Esophagus squamous epithelium (tissue), 4 donors: ENCODE measurements at regions not wholly inside any gene's neighbourhood (a gene's known extent, or its start where the extent isn't known, plus 50 kb on each side); places are given as distances from the start of the nearest gene placed in this dataset.

ENCODE experiments used
- CTCF ChIP-seq, 6 experiments: fragments of 450-650 bp in 4 of 6; fragments of 200-600 bp in 2 of 6; sonication (generic) in 2 of 6; IDR thresholded peaks; one replicate each; pipeline ENCODE4 v1.5.1; 2016 to 2019; ENCODE audit warnings: antibody characterized with exemption in 6 of 6, mild to moderate bottlenecking in 4 of 6, moderate library complexity in 4 of 6
- POLR2A ChIP-seq, 4 donors: fragments of 450-650 bp; IDR thresholded peaks; one replicate each; pipeline ENCODE4 v1.6.1; 2017; ENCODE audit warnings: antibody characterized with exemption in 4 of 4, mild to moderate bottlenecking in 4 of 4, moderate library complexity in 3 of 4

- TF ChIP-seq POLR2A (IDR thresholded peaks at IDR 0.05): no peak
- no peak for TF ChIP-seq CTCF (IDR thresholded peaks at IDR 0.05)
These were observed 55.0 kb upstream of the ZNF469 start for GRCh38 chr16:88327561-88328312.
